GM19463 (cell line): ENCODE measurements at regions not wholly inside any gene's neighbourhood (a gene's known extent, or its start where the extent isn't known, plus 50 kb on each side); places are given as distances from the start of the nearest gene placed in this dataset.

Experiments
- ATAC-seq: cut with Tn5 transposase; IDR thresholded peaks from one replicate; pipeline ENCODE4 v1.9.1; 2021; ENCODE audit warnings: mild to moderate bottlenecking, moderate library complexity; ENCODE audit not compliant: unreplicated experiment

GRCh38 chr13:91278291-91278690 lies 69.2 kb upstream of the MIR17HG start:
- no peak for ATAC-seq

- ATAC-seq: peak; percentile 58
Observed at GRCh38 chr13:91278888-91279287, 68.6 kb upstream of the MIR17HG start.

DNA sequence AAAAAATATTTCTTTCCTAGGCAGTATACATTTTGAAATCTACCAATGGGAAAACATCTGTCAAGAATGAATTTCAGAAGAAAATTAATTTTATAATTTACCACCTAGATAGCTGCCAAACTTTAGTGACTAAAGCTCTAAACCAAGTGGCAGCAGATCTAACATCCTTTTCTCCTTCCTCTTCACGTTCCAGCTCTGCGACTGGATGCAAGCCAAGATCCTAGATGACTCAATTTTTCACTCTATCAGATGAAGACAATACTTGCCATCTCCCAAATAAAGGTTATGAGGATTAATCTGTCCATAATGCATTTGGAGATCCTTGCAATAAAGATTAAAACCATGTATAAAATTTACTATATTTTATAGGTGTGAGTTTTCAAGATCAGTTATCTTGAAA lies 66.7 kb upstream of the MIR17HG start:
- ATAC-seq: no peak

DNA sequence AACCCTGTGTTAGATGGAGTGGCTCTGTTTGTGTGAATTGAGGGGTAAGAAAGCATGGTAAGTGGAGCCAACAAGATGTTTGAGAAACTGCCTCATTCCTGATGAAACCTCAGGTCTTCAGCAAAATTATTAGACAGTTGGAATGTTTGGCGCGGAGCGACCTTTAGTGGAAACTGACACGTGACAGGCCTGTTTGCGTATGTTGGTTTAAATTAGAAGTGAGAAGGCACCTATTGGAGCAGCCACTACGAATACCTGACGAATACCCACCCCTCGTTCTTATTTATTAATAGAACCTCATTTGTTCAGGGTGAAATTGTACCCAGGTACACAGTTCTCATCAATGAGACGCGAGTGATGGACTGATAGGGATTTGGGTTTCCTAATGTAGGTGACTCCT lies 63.2 kb upstream of the MIR17HG start:
- no peak for ATAC-seq

- ATAC-seq: no peak
Observed at GRCh38 chr13:91286317-91286716, 61.2 kb upstream of the MIR17HG start.

GRCh38 chr13:91291078-91291477 lies 56.4 kb upstream of the MIR17HG start:
- ATAC-seq: no peak

DNA sequence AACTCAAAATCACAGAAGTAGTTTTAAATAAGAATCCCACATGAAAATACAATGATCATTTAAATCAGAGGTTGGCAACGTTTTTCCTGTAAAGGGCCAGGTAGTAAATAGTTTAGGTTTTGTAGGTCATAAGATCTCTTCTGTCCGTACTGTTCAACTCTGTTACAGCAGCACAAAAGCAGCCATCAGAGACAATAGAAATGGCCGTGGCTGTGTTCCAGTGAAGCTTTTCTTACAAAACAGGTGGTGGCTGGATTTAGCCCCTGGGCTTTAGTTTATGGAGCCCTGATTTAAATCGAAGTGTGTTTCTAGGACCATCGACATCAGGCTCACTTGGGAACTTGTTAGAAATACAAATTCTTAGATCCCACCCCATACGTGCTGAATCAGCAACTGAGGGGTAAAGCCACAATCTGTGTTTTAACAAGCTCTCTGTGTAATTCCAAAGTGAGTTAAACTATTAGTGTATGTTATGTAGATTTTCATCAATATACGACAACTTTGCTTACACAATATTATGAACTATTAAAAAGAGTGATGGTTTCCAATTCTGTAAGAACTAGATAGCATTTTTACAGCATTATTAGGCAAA lies 54.8 kb upstream of the MIR17HG start:
- ATAC-seq: no peak

GRCh38 chr13:91295712-91296410 lies 51.6 kb upstream of the MIR17HG start:
- no peak for ATAC-seq

GRCh38 chr13:91297503-91297902 lies 50.0 kb upstream of the MIR17HG start:
- ATAC-seq: no peak
